ENCODE measurements at regions not wholly inside any gene's neighbourhood (a gene's known extent, or its start where the extent isn't known, plus 50 kb on each side); places are given as distances from the start of the nearest gene placed in this dataset.

GRCh38 chr1:221039616-221040015 lies 160.4 kb downstream of the HLX start:
- no peak overlapping the region for H3K4me2 ChIP-seq (ENCODE audit: control insufficient read depth, extremely low read depth, insufficient read depth, low read depth, low read length)
- no peak for FAIRE-seq
- no peak for DNase-seq (ENCODE audit: low read depth, low spot score)

GRCh38 chr1:221040101-221040500 lies 160.9 kb downstream of the HLX start:
- no peak for FAIRE-seq
- Histone ChIP-seq H4K20me1 (ENCODE audit: control insufficient read depth, extremely low read depth, insufficient read depth, low read length) (no peaks in the 10 kb centered on the region), H3K4me3 (ENCODE audit: control insufficient read depth in 2 of 3, extremely low read depth in 1 of 3, insufficient read depth in 2 of 3, low read depth in 1 of 3, low read length in 3 of 3) (no peak overlapping the region), H3K4me2 (ENCODE audit: control insufficient read depth, extremely low read depth, insufficient read depth, low read depth, low read length) (no peak overlapping the region), H3K27me3 (ENCODE audit: control insufficient read depth, extremely low read depth, insufficient read depth, low read length) (no peaks in the 10 kb centered on the region), H3K79me2 (ENCODE audit: control insufficient read depth, insufficient read depth, low read length) (no peaks in the 10 kb centered on the region), H2AFZ (ENCODE audit: control insufficient read depth, low read length) (no peak overlapping the region), H3K4me1 (ENCODE audit: control insufficient read depth, extremely low read depth, insufficient read depth, low read length) (no peaks in the 10 kb centered on the region), H3K9ac (ENCODE audit: control insufficient read depth, extremely low read depth, insufficient read depth, low read length) (no peak overlapping the region), H3K9me3 (ENCODE audit: control insufficient read depth, low read depth, low read length) (no peaks in the 10 kb centered on the region), H3K36me3 (ENCODE audit: control insufficient read depth in 2 of 2, extremely low read depth in 1 of 2, insufficient read depth in 2 of 2, low read length in 2 of 2) (no peaks in the 10 kb centered on the region), H3K9me1 (ENCODE audit: control insufficient read depth, extremely low read depth, insufficient read depth, low read length) (no peaks in the 10 kb centered on the region), H3K27ac (ENCODE audit: control insufficient read depth, insufficient read depth, low read length) (no peak overlapping the region)
- TF ChIP-seq EZH2 (IDR thresholded peaks at IDR 0.05; ENCODE audit: low read length) (no peak), CTCF (optimal IDR thresholded peaks at IDR 0.05 in 1 of 3, IDR thresholded peaks at IDR 0.05 in 1 of 3, conservative IDR thresholded peaks at IDR 0.05 in 1 of 3; ENCODE audit: extremely low read depth in 1 of 3, insufficient read depth in 2 of 3, low read length in 3 of 3) (no peak)
- dilution Hi-C loops (cut with MboI; ENCODE audit: extremely low pct_ligation_motif_present, low sequenced_read_pairs), result no loop called here
- DNase-seq (ENCODE audit: low read depth, low spot score), result no peak

More at GRCh38 chr1:221039616-221040015, 160.4 kb downstream of the HLX start:
- H3K79me2 ChIP-seq (ENCODE audit: control insufficient read depth, insufficient read depth, low read length), result no peaks in the 10 kb centered on the region
- no peak overlapping the region for H3K27ac ChIP-seq (ENCODE audit: control insufficient read depth, insufficient read depth, low read length)
- no peaks in the 10 kb centered on the region for H3K9me1 ChIP-seq (ENCODE audit: control insufficient read depth, extremely low read depth, insufficient read depth, low read length)
- no peaks in the 10 kb centered on the region for H3K9me3 ChIP-seq (ENCODE audit: control insufficient read depth, low read depth, low read length)
- H3K9ac ChIP-seq (ENCODE audit: control insufficient read depth, extremely low read depth, insufficient read depth, low read length), result no peak overlapping the region
- H3K4me1 ChIP-seq (ENCODE audit: control insufficient read depth, extremely low read depth, insufficient read depth, low read length), result no peaks in the 10 kb centered on the region
- H3K4me3 ChIP-seq (ENCODE audit: control insufficient read depth in 2 of 3, extremely low read depth in 1 of 3, insufficient read depth in 2 of 3, low read depth in 1 of 3, low read length in 3 of 3), result no peak overlapping the region
- H3K27me3 ChIP-seq (ENCODE audit: control insufficient read depth, extremely low read depth, insufficient read depth, low read length), result no peaks in the 10 kb centered on the region
- dilution Hi-C loops (cut with MboI; ENCODE audit: extremely low pct_ligation_motif_present, low sequenced_read_pairs), result no loop called here
- no peak overlapping the region for H2AFZ ChIP-seq (ENCODE audit: control insufficient read depth, low read length)
- TF ChIP-seq CTCF (optimal IDR thresholded peaks at IDR 0.05 in 1 of 3, IDR thresholded peaks at IDR 0.05 in 1 of 3, conservative IDR thresholded peaks at IDR 0.05 in 1 of 3; ENCODE audit: extremely low read depth in 1 of 3, insufficient read depth in 2 of 3, low read length in 3 of 3) (no peak), EZH2 (IDR thresholded peaks at IDR 0.05; ENCODE audit: low read length) (no peak)
- H3K36me3 ChIP-seq (ENCODE audit: control insufficient read depth in 2 of 2, extremely low read depth in 1 of 2, insufficient read depth in 2 of 2, low read length in 2 of 2), result no peaks in the 10 kb centered on the region
- H4K20me1 ChIP-seq (ENCODE audit: control insufficient read depth, extremely low read depth, insufficient read depth, low read length), result no peaks in the 10 kb centered on the region
